ENCODE measurements at regions not wholly inside any gene's neighbourhood (a gene's known extent, or its start where the extent isn't known, plus 50 kb on each side); places are given as distances from the start of the nearest gene placed in this dataset.
"Not testable (repeated sequence)": the region's sequence is repeated elsewhere in the genome, so short reads cannot be mapped to it uniquely, and the experiment has no call there.

DNA sequence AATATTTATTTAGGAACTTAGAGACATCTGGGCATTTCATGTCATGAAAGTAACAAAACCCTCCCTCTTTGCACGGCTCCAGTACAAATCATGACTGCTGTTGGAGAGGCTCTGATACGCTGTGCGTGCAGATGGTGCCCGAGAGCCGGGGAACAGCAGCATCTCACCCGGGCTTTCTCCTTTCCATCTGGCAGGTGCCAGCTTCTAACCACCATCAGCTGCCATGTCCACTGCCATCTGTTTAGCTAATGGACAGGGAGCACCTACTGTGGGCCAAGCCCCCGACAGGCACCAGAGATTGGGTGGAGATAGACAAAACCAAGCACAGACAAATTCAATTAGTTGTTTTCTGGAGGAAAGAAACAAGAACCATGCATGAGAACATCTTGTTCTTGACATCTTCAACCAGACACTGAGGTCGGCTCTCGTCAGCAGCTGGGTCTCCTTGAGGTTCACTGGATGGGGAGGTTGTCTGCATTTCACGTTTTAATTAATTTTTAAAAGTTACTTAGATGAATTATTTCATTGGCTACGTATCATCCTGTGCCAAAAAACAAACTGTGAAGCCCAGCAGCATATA is 323.7 kb downstream of the THBS2 start:
- DNase-seq: no peak

DNA sequence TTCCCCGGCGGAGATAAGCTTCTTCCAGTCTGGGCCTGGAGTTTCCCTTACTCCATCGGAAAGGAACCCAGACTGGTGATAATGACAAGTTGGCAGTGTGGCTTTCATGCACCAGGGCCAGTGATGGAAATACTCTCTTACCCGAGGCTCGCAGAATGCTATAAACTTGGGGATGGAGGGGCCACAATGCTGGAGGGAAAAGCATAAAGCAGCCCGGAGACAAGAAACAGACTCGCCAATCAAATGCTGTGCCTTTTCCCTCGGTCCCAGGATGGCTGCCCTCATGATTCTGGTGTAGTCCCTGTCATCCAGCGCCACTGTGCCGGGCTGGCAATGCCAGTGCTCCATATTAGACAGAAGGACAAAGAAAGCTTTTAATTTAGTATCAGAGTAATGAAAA is 325.6 kb downstream of the THBS2 start:
- no peak for DNase-seq

DNA sequence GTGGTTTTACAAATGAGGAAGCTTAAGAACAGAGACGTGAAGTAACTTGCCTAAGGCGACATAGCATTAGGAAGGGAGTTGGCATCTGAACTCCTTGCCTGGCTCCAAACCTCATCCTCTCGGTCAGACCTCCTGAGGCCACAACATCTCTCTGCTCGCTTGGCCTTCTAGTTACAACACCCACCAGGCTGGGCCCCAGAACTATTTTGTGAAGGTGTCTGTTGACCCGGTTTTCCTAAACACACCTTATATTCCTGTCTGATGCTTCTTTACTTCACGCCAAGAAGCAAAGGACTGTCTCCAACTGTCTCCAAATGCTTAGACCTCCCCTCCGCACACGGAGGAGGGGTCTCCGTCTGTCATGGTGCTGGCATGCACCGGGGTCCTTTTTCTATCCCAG is 326.6 kb downstream of the THBS2 start:
- DNase-seq: no peak

DNA sequence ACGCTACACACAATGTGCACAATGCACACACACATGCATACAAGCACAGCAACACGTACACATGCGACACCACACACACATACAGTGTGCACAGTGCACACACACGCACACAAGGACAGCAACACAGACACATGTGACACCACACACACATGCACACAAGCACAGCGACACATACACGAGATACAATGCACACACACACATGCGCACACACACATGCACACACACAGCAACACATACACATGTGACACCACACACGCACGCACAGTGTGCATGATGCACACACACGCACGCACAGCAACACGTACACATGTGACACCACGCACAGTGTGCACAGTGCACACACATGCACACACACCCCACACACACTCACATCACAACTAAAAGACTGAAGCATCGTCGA is 327.3 kb downstream of the THBS2 start:
- DNase-seq: no peak

DNA sequence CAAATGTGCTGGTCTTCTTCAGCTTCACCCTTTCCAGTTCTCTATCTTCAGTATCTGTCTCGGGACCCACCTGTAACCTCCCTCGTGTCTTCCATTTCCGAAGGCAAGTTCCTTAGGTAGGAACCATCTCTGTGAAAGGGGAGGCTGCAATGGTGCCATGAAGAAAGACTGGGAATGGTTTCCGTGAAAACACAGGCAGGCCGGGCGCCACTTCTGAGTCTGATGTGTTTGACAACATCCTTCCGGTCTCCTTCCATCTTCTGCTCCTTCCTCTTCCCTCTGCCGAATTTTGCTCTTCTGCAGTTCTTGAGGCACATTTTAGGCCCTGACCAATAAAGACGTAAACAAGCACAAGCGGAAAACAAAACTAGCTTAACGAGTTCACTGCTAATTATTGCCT is 328.0 kb downstream of the THBS2 start:
- DNase-seq: no peak

DNA sequence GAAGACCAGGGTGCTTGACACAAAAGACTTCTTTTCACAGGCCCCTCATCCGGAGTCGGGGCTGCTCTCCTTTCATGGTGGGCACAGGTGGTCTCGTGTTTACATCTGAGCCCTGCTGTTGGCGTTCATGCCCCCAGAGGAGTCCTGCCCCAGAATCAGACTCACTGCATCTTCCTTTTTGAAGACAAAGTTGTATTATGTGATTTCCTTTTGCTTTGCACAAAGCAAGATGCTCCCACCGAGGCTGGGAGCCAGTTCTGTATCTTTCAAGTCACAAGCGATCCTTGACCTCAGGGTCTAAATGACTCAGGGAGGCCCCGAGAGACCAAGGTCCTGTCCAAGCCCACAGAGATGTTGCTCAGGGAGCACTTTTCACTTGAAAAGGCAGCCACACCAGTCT is 330.5 kb downstream of the THBS2 start:
- DNase-seq: no peak

DNA sequence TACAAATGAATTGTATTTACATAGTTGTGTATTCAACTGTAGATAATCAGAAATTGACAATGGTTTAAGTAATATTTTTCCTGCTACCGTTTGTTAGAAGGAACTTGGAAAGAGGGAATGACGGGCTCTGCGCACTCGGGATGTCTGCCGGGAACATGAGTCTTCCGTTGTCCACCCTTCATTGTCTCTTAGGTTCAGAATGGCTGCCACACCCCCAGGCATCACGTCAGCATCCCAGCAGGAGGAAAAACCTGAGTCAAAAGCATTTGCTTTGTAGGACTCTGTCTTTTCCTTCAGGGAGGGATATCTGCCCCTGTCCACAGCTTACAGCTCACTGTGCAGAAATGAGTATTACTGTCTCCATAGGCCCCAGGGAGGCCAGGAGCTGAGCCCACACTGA is 331.2 kb downstream of the THBS2 start:
- DNase-seq: no peak

DNA sequence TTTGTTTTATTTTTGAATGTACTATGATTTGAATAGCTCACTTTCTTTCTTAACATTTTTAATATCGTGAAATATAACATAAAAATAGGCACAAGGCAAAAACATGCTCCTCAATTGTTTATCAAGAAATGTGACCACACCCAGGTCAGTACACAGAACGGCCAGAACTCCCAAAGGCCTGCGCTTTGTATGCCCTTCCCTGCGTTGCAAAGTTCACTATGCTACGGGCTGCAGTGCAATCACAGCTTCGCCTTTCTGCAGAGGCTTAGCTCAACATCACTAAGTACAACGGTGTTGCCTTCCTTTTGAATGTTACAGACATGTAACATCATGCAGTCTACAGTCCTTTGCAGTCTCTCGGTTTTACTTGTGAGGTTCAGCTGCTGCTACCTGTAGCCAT is 333.4 kb downstream of the THBS2 start:
- DNase-seq: no peak

DNA sequence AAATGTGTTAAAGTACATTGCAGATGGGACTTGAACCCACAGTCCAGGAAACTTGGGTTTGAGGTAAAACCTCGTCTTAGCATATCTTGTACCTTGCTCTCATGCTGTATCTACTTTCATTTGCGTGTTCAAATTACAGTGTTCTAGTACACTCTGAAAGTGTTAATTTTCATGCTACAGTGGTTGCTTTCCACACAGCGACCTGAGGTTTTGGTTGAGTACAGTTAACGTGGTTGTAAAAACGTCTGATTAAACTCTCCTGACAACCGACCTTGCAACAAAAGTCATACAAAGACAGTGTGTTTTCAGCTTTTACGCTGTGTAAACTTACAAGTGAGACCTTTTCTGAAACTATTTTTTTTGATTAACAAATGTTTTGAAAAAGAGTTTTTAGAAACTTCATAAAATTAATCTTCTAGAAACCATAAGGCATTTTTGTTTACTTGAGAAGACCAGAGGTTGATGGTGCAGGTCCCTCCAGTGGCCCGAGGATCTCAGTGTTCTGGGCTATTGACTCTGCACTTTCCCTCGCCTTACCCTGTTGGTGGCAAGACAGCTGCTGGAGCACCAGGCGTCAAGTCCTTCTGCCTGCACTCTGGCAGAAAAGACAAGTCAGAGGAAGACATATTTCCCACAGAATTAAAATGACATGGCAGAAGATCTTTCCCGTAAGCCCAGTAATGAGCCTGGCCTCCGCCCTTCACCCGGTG is 334.0 kb downstream of the THBS2 start:
- DNase-seq: no peak

DNA sequence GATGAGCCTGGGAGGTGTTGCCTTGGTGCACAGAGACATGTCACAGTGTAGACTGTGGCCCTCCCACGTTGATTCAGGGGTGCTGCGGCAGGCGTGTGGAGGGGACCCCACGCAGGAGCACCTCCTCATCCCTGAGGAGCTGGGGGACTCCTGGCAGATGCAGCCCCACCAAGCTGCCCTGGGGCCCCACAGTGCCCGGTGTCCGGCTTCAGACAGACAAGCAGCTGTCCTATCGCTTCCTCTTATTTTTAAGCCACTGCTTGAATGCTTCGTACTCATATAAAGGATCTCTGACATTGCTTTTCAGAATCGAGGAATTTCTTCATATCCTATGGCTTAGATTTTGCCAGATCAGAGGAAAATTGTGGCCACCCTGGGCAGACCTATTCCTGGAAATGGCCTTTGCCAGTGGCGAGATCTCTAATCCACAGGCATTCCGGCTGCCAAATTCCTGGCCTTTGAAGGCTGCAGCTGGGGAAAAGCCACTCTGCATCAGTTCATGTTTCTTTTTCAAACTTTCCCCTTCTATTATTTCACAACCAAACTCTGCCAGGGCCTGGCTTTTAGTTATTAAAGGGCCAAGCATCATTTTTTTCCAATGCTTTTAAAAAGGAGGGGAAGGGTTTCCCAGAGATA is 337.0 kb downstream of the THBS2 start:
- no peak for DNase-seq

DNA sequence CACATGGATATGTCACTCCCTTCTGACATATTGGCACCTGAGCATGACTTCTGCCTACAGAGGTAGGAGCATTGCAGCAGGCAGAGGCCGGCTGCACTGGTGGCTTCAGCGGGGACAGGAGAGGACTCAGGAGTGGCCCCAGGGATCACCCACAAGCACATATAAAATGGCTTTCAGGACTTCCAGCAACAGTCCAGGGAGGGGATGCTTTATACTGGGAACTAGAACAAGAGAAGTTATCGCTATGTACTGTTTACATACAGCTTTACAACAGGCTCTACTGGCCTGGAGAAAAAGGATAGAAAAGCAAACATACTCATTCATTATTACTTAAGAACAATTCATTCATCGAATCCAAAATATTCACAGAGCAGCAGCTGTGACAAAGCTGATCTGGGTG is 337.8 kb downstream of the THBS2 start:
- DNase-seq: no peak

DNA sequence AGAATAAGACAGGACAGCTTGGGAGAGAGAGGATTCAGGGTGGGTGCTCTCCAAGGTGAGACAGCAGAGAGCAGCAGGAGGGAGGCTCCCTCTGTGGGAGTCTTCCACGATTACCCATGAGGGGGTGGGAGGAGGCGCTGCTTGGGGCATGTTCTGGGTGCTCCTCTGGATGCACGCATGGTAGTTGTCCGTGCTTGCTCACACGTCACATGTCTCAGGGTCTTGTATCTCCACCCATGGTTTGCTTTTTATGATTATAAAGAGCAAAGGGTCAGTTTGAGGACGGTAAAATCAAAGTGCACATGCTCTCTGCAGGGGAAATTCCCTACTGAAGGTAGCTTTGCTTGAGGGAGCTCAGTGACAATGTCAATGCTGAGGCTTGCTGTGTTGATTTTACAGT is 338.4 kb downstream of the THBS2 start:
- no peak for DNase-seq

DNA sequence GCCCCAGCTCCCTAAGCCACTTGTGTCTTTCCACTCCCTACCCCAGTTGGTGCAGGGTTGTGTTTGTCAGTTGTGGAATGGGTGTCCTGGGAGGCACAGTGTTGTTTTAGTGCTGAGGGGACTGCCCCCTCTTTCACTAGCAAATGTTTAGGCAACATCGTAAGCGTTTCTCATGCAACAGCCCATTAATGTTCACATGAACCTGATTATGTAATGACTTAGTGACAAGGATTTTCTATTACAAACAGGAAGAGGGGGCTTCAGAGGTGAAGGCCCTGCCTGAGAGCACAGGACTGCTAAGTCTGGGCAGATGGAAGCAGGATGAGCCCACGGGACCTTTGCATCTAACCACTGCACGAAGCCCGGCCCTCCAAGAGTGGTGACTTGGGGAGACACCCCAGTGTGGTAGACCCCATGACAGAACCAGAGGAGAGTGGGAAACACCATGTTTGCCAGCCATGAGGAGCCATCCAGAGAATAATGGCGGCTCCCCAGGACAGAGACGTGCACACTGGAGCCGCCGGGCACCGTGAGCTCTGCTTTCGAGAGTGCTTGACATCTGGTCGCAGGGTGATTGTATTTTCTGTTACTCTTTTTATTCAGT is 339.7 kb downstream of the THBS2 start:
- DNase-seq: no peak

DNA sequence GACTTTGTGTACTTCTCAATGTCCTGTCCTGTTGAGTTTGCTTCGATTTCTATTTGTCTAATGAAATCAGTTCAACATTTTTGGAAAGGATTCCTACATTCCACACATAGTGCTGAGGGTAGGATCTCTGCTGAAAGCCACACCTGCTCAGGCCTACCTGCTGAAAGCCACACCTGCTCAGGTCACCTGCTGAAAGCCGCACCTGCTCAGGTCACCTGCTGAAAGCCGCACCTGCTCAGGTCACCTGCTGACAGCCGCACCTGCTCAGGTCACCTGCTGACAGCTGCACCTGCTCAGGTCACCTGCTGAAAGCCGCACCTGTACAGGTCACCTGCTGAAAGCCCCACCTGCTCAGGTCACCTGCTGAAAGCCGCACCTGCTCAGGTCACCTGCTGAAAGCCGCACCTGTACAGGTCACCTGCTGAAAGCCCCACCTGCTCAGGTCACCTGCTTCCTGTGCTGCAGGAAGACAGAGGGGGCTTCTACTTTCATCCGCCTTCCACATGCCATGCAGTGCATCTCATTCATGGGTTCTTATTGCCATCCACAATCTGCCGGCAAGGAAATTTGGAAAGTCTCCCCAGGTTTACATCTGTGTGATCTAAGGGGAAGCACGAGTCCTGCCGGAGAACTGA is 340.3 kb downstream of the THBS2 start:
- DNase-seq: not testable (repeated sequence)

DNA sequence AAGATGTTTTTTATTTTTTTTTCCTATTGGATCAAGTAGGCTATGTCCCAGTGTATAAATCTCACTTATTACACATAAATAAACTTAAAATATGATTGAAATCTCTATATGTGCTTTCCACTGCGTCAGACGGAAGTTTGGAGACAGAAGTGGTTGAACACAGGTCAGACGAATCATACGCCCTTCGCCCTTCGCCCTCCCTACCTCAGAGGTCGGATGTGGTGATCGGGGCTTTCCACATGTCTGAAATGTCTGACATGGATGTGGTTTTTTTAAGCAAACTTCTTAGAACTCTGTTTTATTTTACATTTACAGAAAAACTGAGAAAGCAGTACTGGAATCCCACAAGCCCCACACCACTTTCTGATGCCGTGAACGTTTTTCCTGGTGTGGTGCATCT is 344.4 kb downstream of the THBS2 start:
- DNase-seq: no peak

DNA sequence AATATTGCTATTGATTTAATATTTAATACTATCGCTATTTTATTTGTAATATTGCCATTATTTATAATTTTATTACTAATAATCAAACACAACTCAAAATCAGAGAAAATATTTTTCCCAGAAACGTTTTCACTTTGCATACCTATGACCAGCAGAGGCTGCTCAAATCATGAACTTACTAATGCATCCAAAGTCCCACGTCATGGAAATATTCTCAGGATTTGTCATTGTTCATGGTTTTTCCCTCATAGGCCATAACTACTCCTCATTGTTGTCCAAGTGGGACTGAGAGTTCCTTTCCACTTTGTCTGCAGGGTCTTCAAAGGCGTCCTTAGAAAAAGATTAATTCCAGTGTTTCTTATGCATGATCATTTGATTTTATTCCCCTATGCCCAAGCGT is 344.8 kb downstream of the THBS2 start:
- no peak for DNase-seq

DNA sequence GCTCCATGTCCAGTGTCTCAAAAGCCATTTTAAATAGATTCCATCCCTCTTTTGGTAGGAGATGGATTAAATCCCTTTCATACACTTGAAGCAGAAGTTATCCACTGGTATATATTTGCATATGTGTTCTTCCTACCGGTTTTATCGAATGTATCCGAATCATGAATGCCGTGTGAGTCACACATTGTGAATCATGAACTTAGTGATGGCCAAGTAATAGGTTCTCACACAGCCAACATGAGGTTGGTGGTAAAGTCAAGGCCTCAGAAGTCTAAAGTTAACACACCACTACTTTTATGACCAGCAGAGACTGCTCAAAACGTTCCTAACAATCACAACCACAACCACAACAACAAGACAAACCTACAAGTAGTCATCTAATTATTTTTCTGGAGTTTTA is 345.5 kb downstream of the THBS2 start:
- DNase-seq: no peak

DNA sequence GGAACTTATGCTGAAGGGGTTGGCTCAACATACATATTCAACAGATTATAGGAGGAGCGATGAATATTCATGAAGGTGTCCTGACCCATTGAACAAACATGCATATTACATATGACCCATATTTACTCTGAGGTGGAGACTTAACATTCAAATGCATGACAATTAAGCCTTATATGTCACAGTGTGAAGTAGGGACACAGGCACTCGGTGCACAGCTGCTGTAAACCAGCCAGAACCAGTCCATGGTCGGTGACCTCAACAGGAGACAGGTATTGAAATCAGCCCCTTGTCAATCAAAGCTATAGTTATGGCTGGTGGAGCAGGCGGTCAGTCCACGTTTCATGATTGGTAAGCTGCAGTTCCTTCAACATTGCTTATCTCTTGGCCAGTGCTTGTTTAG is 347.3 kb downstream of the THBS2 start:
- no peak for DNase-seq

DNA sequence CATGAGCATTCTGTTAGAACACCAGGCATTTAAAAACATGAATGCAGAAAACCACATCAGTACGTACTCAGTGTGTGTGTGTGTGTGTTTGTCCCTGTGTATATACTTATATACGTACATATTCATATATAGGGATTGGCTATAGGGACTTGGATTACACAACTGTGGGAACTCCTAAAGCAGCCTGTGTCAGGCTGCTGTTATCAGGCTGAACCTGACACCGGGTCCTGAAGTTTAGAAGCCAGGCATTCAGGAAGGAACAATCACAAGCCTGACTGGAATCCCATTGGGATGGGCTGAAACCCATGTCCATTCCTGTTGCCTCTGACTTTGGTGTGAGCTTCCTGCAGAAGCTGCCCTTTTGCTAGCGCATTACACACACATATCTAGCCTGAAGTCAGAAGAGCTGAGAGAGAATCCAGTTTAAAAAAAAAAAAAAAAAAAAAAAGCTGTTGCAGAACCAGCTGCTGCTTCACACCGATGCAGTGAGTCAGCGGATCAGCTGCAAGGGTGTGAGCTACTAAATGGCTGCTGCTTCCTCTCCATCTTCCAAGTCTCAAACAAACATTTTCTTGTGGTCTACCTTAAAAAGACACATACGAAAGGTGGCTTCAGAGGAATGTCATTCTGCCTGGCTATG is 348.1 kb downstream of the THBS2 start:
- no peak for DNase-seq

DNA sequence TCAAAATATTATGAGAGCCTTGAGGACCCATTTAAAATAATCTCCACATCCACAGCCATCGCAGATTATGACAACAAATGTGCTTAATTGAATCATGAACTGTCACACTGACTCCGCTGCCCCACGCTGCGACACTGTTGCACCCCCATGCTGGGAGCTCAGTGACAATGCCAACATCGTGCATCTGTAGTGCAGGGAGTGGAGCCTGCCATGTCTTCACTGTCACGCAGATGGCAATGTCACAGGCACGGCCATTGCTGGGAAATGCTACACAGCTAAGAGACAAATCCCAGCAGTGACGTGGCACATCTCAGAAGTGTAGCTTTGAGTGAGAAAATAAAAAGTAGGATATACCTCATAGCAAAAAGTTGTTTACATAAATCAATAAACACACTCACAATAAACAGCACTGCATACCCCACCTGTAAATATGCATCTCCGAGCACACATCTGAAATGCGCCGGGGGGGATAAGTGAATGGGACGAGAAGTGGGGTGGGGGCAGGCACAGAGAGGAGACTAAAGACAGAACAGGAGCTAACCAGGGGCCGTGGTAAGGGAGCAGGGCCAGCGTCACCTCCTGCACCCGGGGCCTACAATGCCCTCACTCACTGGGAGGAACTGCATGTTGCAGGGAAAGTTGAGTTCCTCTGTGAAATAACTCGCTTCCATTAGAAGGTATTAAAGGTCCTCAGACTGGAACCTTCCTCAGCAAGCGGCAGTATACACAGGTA is 349.9 kb downstream of the THBS2 start:
- DNase-seq: no peak

DNA sequence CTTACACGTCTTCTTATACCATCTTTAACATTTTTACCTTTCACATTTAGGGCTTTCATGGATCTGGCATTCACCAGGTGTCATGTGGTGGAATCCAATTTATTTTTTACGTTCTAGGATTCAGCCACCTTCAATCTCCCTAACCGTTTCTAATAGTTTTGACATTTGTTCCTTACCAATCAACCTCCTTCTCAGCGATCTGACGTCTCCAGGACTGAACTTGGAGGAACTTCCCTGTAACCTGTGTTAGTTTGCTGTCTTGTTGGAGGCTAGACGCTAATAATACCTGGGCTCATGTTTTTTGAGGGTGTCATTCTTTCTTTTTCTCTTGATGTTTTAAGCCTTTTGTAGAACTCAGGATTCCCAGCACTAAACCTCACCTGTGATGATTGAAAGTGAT is 351.6 kb downstream of the THBS2 start:
- DNase-seq: no peak

DNA sequence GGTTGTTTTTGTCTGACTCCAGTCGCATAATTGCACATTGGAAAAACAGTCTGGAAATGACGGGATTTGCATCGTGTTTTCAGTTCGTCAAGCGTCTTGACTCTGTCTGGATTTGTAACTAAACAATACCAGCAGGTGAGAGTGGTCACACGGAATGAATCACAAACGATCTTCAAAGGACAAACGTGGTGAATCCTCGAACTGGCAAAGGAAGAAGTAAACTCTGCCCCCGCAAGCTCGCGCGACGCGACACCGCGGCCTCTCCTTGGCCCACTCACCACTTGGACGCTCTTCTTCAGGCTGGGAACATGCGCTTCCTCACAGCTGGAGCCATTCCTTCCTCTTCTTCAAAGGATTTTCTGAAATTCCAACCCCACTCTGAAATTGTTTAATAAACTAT is 352.6 kb downstream of the THBS2 start:
- DNase-seq: no peak

DNA sequence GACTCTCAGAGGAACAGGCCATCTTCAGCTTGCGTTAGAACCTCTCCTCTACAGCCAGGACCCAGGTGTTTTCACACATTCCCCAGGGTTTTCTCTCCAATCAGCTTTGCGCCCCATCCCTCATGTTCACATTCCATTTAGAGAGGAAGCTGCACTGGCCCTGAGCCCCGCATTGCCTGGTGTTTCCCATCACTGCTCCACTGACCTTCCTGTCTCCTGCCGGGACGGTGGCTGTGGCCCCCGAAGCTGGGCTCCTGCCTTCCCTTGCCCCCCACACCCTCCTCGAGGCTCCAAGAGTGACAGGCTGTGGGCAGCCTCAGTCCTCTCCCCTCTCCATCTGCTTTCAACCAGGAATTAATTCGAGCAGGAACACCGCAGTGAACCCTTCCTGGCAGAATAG is 357.3 kb downstream of the THBS2 start:
- DNase-seq: no peak
